Right renal cortex interstitium (tissue), 3 donors: ENCODE measurements at regions not wholly inside any gene's neighbourhood (a gene's known extent, or its start where the extent isn't known, plus 50 kb on each side); places are given as distances from the start of the nearest gene placed in this dataset.

Experiments
- DNase-seq, 3 donors: peaks; one replicate each; pipeline ENCODE4 v3.0.0-alpha.2; 2013; ENCODE audit warnings: low read depth in 3 of 3, low spot score in 2 of 3

DNA sequence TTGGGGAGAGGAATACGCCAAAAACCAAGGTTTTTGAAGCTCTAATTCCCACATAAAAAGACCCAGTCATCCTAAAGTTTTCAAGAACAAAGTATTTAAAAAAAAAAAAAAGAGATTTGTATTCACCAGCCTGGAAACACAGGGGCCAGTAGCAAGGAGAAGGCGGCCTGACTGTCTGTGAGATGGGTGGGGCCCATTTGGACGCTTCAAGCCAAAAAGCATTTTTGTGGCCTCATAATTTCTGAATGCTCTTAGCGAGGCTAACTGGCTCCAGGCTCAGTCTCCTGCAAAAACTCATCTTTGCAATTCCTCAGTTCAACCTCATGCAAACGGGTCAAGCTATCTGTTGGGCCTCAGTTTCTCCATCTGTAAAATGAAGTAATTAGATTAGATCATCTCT is 514.1 kb downstream of the MED13L start:
- DNase-seq = no peak

DNA sequence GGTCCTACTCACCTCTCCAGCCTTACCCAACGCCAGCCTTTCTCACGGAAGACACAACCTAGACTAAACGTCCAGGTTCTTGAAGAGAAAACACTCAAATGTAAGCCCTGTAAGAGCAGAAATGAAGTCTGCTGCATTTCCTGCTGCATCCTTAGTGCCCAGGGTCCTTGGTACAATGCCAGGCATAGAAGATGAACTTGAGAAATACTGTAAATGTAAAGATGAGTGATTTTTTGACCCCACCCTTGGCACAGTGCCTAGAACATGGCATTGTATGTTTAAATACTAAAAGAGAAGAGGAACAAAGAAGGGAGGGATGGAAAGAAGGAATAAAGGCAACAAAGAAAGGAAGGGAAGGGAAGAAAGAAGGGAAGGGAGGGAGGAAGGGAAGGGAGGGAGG is 514.6 kb downstream of the MED13L start:
- DNase-seq = no peak

DNA sequence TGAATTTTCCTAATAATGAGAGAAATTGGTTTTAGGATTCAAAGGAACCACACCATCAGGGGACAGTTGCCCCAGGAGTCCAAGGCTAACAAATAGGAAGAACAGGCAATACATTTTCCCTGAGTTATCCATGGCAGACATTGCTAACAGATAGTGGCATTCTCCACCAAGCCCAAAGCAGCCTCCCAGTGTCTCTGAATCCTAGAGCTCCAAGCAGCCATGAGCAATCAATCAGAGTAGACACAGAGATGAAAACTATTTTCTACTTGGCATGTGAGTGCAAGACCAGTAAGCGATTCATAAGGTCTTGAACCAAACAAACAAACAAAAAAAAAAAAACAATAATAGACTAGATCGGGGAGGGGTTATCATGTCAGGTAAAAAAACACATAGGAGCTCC is 515.7 kb downstream of the MED13L start:
- DNase-seq = no peak

DNA sequence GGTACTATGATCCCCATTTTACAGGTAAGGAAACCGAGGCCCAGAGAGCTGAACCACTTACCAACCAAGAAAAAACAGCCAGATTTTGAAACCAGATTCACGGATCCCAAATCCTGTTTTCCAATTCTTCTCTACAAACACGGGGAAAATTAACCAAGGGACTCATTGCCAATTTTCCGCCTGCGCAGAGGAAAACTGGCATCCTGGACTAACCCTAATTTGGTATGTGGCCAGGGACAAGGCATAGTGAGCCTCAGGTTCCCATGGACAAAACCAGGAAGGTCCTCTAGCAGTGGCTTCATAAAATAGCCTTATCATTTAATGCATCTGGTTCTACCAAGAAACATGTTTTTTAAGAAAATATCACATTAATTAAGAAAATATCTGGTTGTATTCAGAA is 517.3 kb downstream of the MED13L start:
- DNase-seq = no peak

DNA sequence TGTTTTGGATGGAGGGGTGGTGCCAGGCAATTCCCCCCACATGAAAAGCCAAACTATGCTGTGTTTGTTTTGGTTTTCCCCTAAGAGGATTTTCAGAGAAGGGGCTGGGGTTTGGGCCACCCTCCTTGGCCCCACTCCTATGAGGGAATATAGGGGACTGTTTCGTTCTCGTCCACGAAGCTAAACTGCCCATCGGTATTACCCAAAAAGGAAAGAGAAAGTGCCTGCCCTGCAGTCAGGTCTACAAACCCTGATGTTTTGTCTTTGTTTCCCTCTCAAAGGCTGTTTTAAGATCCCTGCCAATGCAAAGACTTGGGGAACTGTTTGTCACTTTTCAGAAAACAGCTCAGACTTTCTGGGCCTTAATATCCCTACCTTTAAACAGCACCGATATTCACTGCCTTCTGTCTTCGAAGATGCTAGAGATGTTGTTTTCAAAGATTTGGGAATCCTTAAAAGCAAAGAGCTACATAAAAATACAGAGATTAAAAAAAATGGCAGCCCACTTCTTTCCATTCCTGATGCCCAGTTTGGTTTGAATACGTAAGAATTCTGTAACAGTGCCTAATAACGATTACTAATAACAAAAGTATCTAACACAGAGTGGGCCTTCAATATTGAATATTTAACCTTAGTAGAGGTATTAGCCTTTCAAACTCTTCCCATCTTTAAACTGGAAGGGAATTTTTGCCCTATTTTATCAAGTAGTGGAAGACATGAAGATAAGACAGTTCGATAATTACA is 518.4 kb downstream of the MED13L start:
- DNase-seq = no peak

DNA sequence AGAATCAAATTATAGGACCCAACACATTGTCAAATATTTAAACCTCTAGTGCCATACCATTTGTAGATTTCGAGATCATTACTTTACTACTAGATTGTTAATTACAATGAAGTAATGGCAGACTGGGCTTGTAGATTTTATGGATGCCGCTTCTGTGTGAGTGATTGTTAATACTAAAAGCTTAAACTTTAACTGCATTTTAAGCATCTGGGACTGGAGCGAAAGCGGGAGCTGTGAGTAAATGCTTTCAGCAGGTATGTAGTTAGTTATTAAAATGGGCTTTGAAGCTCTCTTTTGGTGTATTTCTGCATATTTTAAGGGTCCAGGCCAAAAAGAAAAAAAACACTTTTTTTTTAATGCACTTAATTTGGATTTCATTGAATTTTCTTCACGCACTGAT is 519.3 kb downstream of the MED13L start:
- no peak for DNase-seq

DNA sequence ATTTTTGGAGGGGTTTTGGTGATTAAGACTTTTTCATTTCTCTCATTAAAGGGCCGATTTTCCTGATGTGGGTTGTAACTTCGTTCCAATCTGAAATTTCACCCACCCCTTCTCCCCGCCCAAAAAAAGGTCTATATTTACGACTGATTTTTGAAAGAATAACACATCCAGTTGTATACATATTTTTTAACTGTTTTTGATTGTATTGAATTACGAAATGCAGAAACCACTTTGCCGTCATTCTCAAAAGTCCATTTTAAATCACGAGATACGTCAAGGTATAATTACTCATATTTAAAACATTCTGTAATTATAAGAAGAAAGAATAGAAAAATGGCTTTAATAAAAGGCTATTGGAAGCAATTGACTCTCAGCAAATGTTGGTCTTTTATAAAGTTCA is 520.7 kb downstream of the MED13L start:
- DNase-seq = no peak

DNA sequence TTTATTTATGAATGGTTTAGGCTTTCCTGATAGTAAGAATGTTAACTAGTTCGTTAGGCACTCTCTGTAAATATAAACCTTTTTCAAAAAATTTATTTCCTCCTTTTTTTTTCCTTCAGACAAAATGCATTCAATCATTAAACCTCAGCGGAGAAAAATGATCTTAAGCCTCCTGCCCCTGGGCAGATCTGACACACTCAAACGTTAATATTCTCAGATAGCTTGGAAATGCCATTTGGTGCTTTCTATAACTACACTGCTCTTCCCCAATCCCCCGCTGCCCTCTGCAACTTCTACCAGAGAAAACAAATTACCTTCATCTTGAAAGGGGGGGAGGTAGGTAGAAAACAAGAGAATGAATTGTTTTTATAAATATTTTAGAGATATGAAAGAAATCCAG is 521.2 kb downstream of the MED13L start:
- DNase-seq = no peak

DNA sequence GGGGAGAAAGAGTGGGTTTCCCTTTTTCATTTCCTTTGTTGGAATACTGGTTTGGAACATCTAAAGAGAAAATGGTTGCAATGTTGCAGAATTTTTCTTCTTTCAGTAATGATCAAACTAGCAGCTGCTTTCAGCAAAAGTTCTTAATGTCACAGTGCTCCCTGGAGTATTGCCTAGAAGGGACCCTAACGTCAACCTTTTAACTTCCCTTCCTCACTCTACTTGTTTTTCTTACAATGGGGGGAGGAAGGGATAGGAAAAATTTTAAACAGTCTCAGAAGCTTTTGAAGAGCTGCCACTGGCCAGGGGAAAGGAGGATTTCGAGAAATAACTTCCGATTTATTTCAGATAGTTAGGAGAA is 521.8 kb downstream of the MED13L start:
- no peak for DNase-seq

DNA sequence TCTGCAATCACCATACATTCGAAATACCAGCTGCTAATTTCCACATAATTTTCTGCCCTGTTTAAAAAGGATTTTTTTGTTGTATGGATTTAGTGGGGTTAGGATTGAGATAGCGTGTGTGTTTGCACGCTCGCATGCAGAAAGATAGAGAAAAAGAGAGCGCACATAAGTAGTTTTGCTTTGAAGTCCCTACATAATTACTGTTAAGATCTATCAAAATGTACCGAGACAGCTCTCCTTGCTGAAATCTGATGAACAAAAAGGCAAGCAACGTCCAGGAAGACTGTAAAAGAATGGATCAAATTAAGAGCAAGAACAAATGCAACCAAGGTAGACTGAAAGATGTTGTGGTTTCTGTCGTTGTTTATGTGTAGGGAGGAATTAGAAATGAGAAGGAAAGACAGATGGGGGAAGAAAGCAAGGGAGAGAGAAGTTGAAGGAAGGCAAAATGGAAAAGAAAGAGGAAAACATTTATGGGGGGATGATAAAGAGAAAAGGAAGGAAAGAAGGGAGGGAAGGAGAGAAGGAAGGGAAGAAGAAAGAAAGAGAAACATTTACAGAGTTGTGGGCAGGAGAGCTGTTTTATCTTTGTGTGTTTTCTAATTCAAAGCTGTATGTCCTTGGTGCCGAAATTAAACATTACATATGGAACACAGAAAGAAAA is 522.3 kb downstream of the MED13L start:
- DNase-seq = no peak

DNA sequence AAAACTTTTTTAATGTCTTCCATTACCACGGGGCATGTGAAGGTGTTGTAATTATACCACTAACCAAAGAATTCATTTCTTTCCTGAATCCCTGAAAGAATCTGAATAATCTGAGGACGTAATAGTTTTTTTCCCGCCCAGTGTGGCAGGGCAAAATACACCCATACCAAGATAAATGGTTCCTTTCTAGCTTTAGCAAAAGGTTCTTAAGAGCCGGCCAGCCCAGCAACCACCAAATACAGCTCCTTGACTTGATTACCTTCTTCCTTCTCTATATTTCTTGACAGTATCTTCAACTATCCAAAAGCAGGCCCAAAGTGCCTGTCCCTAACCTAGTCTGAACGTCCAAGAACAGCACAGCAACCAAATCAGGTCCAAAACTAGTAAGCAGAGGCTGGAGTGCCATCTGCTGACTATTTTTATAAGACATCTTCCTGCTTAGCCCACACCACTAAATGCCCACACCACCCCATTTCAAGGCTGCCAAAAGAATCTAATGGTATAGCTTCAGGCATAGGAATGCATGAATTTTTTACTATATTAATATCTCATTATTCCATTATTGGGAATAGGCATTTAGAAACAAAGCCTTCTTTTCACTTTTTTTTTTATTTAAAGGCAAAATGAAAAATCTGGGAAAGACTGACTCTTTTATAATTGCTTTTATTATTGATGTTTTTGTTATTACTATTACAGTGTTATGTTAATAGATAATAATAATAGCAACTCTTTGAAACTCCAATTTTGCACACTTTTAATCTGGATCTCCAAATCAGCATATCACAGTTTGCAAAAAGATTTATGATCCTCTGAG is 524.4 kb downstream of the MED13L start:
- DNase-seq = peak in 1 of 3 donors; percentile 45

DNA sequence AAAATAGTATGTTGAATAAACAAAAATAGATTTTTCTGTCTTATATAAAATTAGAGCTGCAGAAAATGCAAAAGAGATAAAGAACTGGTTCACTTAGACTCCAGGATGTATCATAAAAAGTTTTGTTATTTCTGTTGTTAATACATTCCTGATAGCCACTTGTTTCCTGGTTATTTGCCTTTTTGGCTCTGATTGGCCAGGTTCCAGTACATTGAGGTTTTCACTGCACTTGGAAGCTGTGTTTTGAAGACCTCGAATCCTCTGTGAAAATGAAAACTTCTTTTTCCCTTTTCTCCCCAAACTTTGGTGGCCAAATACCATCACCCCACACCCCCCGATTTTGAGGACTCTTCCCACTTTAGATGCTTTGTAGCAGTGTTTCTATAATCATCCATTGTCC is 525.3 kb downstream of the MED13L start:
- no peak for DNase-seq

DNA sequence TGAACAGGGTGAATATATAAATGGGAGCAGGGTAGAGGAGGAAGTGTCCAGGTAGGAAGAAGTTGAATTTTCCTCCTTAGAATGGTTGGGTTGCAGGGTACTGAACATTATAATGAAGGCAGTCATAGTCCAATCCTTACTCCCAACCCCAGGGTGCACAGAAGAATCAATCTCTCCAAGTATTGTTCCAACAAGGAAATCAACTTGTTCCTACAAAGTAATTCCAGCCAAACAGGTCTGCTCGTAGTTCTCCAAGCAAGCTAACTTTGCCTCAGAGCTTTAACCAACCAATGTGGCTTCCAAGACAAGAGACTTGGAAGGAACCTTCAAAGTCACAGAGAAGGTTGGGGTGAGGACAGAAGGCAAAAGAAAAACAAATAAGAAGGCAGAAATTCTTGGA is 527.2 kb downstream of the MED13L start:
- DNase-seq = no peak

DNA sequence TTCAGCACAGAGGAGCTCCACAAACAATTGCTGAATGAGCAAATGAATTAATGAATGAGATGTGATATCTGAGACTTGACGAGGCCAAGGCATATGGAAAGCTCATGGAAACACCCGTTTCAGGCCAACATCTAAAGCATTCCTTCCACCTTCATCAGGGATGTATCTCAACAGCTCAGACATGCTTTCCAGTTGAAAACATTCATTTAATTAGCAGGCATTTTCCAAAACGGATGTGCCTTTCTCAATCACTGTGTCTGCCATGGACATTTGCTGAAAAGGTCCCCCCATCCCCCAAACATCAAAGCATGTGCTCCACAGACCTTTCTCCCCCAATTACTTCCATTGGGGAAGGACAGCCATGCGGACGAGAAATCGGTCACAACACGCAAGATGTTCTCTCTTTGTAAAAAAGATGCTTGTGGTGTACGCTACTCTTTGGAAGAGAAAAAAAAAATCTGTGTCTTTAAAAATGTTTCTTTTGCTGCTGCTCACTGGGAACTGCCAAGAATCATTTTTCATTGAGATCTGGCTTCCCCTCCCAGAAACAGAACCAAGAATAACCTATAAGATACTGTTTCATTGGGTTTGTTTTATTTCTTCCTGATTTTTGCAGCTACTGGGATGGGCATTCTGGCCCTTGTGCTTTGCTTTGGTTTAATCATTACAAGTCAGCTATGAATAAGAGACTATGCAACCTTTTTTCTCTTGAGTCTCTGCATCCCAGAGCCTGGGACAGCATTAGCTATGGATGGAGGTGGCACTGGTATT is 528.2 kb downstream of the MED13L start:
- no peak for DNase-seq

DNA sequence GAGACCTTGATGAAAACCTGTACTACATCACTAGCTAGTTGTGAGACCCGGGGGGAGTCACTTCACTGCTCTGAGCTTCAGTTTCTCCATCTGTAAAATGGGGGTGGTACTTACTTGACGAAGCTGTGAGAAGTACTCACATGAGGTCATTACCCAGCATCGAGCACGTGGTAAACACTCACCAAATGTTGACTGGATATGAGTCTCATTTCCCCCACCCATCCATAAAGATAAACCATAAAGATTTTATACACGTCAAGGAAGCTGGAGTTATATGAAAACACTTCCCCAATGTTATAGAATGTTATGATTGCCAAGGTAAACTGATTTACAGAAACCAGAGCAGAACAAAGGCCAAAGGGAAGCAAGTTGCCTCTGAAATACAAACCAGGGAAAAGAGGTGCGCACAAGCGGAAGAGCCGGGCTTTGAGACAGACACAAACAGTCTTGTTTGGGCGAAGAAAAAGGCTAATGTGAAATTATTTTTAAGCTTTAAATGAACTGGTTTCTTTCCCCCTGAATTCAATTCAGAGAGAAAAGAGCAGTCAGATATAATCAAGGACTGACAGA is 536.8 kb downstream of the MED13L start:
- DNase-seq = no peak

DNA sequence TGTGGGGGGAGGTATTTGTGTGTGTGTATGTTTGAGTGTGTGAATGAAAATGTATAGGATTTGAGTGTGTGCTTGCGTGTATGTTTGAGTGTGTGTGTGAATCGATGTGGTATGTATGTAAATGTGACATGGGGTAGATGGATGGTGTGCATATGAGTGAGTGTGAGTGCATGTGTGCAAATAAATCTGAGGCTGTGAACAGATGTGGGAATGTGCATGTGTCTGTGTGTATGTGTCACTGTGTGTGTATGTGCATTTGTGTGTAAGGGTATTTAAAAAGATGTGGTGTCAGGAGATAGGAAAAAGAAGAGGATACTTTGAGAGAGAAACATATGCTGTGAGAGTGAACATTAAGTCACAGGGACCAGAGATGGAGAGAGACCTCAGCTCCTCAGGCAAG is 539.6 kb downstream of the MED13L start:
- DNase-seq = no peak

DNA sequence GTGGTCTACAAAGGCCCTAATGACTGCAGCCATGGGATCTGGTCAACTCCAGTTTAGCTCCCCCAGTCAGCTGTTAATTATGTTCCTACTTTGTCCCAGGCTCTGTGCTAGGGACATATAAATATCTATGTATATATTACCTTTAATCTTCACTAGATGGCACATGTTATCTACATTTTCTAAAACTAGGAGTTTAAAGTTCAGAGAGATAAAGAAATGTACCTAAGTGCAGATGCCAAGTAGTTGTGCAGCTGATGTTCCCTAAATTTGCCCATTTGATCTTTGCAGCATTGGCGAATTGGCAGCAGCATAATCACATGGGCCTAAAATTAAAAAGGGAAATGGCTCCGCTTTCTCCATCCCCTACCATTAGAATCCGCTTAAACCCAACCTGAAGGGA is 541.1 kb downstream of the MED13L start:
- DNase-seq = no peak

DNA sequence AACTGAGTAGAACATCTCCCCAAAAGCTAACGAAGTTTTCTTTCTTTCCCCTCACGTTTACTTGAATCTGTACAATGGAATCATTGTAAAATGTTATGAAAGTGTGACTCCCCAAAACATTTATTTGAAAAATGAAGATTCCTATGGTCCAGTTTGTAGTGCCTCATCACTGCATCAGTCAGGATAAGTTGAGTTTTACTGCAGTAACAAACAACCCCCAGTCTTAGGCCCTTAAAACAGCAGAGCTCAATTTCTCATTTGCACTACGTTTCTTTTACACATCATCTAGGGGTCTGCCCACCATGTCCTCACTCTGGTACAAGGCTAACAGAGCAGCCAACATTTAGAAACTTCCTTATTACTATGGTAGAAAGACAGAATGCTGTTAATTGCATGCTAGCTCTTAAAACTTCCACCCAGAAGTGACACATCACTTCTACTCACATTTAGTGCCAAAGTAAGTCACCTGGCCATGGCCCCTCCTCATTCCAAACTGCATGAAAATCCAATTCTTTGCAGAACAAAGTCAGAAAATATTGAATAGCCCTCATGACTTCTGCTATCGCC is 546.4 kb downstream of the MED13L start:
- DNase-seq = no peak

DNA sequence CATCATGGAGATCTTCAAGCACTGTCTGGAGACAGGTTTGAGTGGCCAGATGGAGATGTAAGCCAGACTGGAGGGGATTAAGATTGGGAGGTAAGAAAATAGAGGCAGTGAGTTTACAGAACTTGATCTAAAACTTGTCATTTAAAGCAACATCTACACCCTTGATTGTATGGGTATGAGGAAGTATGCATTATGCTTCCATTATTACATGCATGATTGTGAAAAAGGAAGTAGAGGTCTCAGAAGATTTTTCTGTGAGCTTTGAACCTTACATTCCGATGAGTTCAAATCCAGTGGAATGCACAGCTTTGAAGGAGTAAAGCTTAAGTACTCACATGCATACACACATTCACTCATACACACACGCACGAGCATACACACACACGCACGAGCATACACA is 550.8 kb downstream of the MED13L start:
- DNase-seq = no peak

DNA sequence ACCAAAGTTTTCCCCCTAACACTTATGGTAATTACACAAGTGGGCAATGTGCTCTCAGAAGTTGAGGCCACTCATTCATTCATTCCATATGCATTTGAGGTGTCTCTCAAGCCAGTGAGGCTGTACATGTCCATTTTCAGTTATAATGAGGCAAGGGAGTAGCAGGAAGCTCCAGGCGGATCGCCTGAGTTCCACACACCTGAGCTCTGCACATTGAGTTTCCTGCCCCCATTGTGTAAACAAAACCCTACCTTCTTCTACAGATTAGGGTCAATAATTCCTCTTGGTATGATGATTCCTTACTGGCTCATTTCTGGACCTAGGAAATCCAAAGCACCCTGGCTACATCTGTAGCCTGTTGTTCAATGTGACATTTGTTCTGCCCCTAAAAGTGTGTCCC is 555.3 kb downstream of the MED13L start:
- no peak for DNase-seq

DNA sequence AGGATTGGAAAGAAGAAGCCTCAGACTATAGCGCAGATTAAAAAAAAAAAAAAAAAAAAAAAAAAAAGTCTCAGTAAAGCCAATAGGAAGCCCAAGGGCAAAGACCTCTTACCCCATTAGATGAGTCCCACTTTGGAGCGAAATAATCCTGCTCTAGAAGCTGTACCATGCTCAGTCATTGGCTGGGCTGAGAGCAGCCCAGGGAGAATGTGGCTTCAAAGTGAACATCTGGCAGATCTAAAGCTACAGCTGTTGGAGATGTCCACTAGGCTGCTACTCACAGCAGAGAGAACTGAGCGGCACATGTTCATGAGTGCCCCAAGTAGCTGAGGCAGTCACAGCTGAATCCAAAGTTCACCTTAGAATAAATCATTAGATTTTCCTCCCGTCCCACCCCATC is 560.9 kb downstream of the MED13L start:
- DNase-seq = no peak
